Skin of body (tissue), 1 donor: ENCODE measurements at regions not wholly inside any gene's neighbourhood (a gene's known extent, or its start where the extent isn't known, plus 50 kb on each side); places are given as distances from the start of the nearest gene placed in this dataset.
"Not testable (repeated sequence)": the region's sequence is repeated elsewhere in the genome, so short reads cannot be mapped to it uniquely, and the experiment has no call there.

Source experiments
- DNase-seq: peaks from one replicate; lab custom pipeline; 2025; lab: John Stamatoyannopoulos, UW

- DNase-seq, result no peak
Observed at GRCh38 chr7:113030489-113030888, 56.1 kb downstream of the GPR85 start.

GRCh38 chr7:113026941-113027340, 59.7 kb downstream of the GPR85 start:
- DNase-seq, result no peak

- DNase-seq, result not testable (repeated sequence)
Observed at GRCh38 chr7:113017144-113017857, 69.3 kb downstream of the GPR85 start.

GRCh38 chr7:113015034-113015645, 71.5 kb downstream of the GPR85 start:
- peak; percentile 12 for DNase-seq

- no peak for DNase-seq
Observed at GRCh38 chr7:113013761-113014449, 72.7 kb downstream of the GPR85 start.

- DNase-seq, result not testable (repeated sequence)
Observed at GRCh38 chr7:113012862-113013261, 73.8 kb downstream of the GPR85 start.

GRCh38 chr7:113010377-113010776, 76.2 kb downstream of the GPR85 start:
- DNase-seq, result no peak

GRCh38 chr7:113008755-113009154, 77.9 kb downstream of the GPR85 start:
- DNase-seq, result no peak

- no peak for DNase-seq
Observed at GRCh38 chr7:113004726-113005454, 81.7 kb downstream of the GPR85 start.

- DNase-seq, result no peak
Observed at GRCh38 chr7:113000316-113001020, 86.2 kb downstream of the GPR85 start.

- DNase-seq, result no peak
Observed at GRCh38 chr7:112997831-112998230, 88.8 kb downstream of the GPR85 start.

- DNase-seq, result peak; percentile 7
Observed at GRCh38 chr7:112996331-112996871, 90.2 kb downstream of the GPR85 start.

GRCh38 chr7:112995059-112995824, 91.4 kb downstream of the GPR85 start:
- no peak for DNase-seq

- no peak for DNase-seq
Observed at GRCh38 chr7:112994656-112995055, 92.0 kb downstream of the GPR85 start.

GRCh38 chr7:112990624-112991023, 96.0 kb downstream of the GPR85 start:
- DNase-seq, result no peak

GRCh38 chr7:112989531-112989930, 97.1 kb downstream of the GPR85 start:
- no peak for DNase-seq

- DNase-seq, result no peak
Observed at GRCh38 chr7:112987171-112987570, 99.5 kb downstream of the GPR85 start.

- no peak for DNase-seq
Observed at GRCh38 chr7:112986256-112987031, 100.2 kb downstream of the GPR85 start.

- DNase-seq, result no peak
Observed at GRCh38 chr7:112985377-112985987, 101.1 kb downstream of the GPR85 start.
